Suppressor macrophage (primary cell): ENCODE measurements at regions not wholly inside any gene's neighbourhood (a gene's known extent, or its start where the extent isn't known, plus 50 kb on each side); places are given as distances from the start of the nearest gene placed in this dataset.

Source experiments
- DNase-seq, 4 experiments: peaks; one replicate each; pipeline ENCODE4 v3.0.0-alpha.2; 2020 to 2022

DNA sequence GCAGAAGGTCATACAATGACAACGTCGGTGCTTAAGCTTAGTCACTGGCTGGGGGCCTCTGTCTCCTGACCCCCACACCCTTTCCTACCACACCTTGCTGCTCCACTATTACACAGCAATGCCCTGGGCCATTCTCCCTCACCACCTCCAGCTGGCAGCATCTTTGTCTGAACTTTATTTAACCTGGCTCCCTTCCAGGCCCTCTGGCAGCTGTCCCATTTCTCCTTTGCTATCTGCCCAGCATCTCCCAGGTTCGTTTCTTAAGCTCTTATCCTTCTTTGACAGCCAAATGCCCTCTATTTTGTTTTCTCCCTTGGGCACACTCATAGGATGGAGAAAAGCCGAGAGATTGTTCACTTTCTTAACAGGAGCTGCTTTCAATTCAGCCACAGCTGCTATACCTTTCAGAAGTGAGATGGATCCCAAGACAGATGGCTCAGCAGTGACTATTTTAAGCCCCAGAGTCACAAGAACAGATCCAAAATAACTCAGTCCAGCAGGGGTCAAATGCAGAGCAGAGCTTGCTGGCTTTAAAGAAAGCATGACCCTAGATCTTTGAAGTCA is 1277.1 kb upstream of the AUTS2 start:
- DNase-seq: no peak

DNA sequence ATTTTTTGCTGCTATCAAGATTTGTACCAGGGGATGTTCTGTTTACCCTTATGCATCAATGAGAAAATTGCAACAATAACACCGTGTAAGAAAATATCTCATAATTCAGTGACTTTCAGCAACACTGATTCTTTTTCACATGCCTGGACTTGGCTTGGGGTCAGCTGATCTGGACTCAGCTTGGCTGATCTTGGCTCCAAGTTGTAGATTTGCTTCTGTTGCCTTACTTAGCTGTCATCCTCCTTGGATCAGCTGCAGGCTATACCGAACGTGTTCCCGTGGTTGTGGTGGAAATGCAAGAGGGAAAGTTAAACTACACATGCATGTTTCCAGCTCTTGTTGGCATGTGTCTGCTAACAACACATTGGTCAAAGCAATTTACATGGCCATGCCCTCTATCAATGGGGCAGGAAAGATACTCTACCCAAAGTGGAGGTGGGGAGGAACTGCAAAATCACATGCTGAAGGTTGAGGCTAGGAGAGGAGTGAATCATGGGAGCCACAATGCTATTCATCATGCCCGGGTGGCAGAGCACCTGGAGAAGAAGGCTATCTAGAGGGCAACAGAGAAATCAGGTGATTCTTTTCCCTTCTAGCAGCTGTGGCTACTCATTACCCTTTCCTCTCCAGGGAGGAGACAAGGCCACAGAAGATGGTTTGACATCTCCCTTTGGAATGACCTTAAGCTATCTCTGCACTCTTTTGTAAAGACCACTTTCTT is 1276.3 kb upstream of the AUTS2 start:
- DNase-seq: no peak

DNA sequence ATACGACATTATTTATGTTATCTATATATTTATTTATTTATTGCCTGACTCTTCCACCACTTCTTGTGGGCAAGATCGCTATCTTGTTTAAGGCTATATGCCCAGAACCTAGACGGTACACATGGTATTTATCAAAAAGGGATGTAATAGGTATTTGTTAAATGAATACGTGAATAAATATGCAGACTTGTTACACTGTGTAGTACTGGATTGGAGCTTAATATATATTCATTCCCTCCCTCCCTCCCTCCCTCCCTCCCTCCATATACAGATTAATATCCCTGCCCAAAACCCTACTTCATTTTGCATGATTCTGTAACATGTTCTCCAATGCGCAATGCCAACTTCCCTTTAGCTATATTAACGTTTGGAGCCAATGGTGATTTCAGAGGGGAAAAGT is 1273.7 kb upstream of the AUTS2 start:
- no peak for DNase-seq

- no peak for DNase-seq
Measured at GRCh38 chr7:68334216-68334615, 1264.1 kb upstream of the AUTS2 start.

DNA sequence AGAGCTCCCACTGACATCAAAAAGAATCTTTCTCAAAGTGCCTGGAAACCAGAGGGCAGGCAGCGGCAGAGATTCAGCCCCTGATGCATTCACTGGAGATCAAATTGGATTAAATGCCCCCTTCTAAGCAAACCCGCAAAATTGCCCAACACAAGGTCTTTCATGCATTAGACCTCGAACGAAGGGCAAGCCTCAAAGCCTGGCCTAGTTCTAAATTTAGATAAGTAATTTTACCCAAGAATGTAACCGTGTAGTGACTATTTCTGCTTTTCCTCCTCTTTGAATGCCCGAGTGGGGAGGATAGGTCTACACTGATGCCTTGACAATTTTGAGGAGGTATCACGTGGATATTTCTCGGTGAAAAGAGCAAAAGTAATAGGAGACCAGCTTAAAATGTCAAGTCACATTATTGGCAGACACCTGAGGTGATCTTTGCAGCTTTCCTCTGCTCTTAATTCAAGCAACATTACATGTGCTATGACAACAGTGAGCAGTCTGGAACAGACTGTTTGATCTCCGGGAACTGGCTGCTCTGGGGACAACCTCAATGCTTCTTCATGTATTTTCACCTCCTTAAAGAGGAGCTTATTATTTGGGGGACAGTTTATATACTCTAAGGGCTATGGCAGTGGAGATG is 1263.5 kb upstream of the AUTS2 start:
- DNase-seq: no peak

DNA sequence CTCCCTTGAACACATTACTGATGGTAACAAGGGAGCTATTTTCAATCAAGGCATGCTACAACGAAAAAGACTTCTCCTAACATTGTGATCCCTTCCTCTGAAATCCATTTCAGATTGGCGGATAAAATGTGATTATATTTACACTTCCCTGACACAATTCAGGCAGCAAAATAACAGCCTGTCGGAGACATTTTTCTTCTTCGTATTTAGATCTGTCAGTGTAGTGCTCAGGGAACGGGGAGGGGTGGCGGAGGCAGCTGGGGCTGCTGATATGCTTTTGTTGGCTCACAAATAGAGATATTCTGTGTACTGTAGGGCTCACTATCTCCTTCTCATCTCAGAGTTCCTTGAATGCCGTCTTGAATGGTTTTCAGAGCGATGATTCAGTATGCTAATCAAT is 1261.7 kb upstream of the AUTS2 start:
- DNase-seq: no peak

DNA sequence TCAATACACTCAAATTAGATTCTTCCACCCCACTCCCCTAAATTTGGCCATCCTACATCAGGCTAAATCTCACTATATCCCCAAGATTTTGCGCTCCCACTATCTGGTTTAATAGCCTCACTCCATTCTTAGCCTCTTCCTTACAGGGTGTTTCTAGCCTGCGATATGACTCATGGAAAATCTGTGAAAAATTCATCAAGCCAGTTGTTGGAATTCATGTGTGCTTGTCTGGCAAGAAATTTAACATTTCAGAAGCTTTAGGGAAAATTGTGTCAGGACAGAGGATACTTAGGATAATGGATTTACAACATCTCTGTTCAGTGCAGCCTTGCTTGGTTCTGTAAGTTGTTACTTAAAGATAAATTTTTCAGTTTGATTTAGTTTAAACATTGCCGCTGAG is 1249.9 kb upstream of the AUTS2 start:
- DNase-seq: no peak

DNA sequence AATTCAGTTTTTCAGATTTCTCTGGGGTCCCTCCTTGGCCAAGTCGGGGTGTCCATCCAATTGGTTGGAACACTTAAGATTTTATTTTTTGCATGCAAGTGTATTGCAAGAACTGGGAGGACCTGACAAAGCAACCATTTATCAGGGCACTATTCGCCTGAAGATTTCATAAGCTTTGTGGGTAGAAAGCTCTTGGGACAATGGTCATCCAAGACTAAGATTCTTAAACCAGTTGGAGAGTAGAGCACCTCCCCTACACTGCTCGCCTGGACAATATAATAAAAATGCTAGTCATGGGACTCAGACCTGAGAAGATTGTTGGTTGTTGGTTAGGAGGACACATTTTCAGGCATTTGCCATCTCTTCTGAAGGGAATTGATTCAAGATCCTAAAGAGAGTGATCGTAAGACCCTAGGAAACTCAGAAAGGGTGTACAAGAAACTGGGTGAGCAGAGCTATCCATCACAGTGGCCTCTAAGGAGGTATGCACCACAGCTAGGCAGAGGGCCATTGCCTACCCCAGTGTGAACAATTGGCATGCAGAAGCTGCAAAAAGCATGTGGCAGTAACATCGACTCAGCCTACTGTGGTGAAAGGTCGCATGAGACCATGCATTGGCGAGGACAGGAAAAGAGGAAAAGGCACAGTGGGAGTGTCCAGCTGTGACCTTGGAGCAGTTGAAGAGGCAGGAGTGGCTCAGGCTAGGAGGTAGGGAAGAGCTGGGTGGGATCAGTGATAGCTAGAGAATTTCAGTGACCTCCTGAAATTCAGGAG is 1235.3 kb upstream of the AUTS2 start:
- no peak for DNase-seq

GRCh38 chr7:68364886-68365625 is 1233.2 kb upstream of the AUTS2 start:
- no peak for DNase-seq

DNA sequence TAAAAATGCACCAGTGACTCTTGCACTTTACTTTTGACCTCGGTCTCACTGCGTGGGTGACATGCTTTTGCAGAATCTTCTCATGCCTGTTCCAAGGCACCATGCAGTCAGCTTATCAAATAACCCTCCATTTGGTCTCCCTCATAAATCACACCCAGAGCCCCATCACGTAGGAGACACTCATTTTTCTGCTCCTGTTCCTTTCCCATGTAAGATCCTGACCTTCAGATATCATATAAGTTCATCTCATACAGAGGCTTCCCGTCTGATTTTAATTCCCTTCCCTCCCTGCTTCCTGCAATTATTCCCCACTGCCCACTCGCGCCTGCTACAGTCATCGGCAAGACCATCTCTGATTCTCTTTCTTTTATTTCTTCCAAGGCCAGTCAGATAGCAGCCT is 1226.3 kb upstream of the AUTS2 start:
- no peak for DNase-seq

GRCh38 chr7:68376131-68376661 is 1222.1 kb upstream of the AUTS2 start:
- no peak for DNase-seq

DNA sequence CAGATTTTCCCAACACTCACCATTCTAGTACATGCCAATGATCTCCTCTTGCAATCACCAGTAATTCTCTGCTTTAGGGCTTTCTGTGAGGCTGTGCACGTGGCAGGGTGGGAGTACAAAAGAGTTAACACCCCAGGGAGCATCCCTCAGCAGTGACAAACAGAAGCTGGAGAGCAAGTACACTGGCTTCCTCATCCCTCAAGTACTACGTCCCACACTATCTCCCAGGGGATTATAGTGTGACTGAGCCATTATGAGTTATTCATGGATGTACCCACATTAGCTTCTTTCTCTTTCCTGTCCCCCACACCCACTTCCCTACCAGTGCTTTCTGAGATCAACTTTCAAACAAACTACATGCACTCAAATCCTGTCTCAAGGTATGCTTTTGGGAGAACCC is 1216.5 kb upstream of the AUTS2 start:
- no peak for DNase-seq

DNA sequence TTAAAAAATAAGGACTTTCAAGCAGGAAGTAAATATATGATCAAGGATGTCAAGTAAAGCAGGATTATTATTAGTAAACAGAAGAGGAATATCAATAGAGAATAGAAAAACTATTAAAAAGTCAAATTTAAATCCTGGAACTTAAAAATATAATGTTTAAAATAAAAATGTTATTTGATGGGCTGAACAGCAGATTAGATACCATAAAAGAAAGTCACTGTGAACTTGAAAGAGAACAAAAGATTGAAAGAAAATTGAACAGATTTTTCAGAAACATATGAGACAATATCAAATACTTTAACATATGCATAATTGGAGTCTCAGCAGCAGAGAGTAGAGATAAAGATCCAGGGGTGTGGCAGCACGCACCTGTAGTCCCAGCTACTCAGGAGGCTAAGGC is 1213.7 kb upstream of the AUTS2 start:
- DNase-seq: no peak

- no peak for DNase-seq
Measured at GRCh38 chr7:68393051-68393450, 1205.2 kb upstream of the AUTS2 start.

DNA sequence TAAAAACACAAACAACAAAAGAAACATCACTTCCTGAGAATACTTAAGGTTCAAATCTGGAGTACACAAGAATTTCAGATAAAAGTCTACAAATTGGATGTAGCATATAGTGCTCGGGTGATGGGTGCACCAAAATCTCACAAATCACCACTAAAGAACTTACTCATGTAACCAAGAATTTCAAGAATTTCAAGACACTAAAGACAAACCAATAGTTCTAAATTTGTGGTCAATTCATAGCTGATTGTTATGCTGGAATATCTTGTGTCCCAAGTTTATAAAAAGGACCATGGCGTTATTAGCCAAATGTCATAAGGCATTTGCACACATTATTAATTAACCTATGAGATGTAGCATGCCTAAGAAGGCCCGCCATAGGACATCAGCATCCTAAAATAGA is 1204.1 kb upstream of the AUTS2 start:
- DNase-seq: no peak

DNA sequence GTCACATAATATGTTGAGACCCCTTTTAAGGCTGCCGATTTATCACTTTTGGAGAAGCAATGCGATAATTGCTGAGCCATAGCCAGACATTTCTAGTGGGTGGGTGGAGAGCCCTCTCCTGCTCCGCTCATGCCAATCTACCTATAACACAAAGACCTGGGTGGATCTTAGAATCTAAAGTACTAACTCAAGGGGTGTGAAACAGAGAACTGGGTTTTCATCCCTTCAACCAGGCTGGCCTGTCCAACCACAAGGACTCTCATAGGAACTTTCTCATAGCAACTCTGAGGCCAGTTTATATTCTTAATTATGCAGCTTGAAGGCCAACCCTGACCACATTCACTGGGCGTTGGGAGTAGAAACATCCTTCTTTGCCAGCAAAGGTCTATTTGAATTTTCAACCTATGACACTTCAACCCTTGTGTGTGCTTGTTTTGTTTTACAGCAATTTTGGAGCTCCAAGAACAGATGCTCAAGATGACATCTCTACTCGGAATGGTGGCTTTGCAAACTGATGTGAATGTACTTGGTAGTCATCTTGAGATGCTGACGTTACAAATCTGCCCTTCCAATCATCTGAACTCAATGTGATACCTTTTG is 1198.2 kb upstream of the AUTS2 start:
- no peak for DNase-seq

DNA sequence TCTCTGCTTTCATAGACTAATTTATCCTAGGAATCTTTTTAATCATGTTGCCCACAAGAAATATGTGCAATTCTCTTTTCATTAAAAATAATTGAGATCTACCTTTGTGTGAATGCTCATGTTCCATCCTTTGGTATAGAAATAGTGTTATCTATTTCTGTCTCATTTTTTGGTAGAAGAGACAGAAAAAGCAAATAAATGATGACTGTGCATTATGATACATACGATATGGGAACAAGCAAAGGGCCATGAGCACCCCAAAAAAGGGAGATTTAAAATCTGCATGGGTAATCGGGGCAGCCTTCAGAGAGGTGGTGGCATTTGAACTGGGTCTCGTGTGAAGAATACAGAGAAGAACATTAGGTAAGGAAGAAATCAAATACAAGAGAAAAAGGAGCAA is 1197.5 kb upstream of the AUTS2 start:
- no peak for DNase-seq

DNA sequence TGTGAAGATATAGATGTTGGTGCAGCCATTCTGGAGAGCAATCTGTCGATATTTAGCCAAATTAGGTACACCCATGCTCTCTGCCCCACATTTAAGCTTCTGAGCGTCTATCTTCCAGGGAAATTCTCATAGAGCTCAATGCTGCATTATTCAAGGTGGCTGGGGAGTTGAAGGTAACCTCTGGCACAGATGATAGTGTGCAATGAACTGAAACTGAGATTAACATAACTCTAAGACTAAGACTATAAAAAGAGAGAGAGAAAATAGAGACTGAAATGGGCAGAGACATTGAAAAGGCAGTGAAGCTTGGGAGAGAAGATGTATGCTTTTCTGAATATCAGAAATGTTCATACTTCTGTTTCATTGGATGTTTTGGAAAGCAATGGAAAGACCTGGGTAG is 1197.0 kb upstream of the AUTS2 start:
- DNase-seq: no peak

DNA sequence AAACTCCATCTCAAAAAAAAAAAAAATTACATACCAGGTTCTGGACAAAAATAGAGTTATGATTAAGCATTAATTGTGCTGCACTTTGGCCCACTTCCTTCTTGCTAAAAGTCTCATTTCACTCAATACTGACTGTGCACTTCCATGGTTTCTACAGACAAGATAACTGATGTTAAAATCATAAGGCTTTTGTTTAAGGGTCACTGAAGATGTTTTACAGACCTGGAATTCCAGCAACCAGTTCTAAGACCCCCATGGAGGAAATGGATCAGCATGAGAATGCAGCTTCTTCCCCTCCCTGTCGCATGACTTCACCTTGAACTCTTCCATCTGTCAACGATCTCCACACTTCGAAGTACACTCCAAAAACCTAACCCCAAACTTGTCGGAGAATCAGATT is 1191.8 kb upstream of the AUTS2 start:
- DNase-seq: no peak

DNA sequence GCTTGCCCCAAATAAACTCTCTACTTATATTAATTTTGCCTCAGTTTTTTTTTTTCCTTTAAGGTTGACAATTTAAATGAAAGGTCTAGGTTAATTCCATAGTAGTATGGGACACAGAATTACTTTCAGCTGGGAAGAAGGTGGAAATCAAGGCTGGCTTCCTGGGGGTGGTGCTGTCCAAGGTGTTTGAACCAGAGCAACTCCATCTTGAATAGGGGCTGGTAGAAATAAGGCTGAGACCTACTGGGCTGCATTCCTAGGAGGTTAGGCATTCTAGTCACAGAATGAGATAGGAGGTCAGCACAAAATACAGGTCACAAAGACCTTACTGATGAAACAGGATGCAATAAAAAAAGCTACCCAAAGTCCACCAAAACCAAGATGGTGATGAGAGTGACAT is 1190.8 kb upstream of the AUTS2 start:
- DNase-seq: no peak

DNA sequence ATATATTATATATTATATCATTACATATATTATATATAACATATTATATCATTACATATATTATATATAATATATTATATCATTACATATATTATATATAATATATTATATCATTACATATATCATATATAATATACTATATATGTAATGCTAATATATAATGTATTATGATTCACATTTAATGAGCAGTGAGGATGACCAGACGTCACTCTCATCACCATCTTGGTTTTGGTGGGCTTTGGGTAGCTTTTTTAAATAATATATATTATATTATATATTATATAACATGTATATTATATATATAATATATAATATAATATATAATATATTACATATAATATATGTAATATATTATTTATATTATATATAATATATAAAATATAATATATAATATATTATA is 1189.4 kb upstream of the AUTS2 start:
- DNase-seq: no peak

DNA sequence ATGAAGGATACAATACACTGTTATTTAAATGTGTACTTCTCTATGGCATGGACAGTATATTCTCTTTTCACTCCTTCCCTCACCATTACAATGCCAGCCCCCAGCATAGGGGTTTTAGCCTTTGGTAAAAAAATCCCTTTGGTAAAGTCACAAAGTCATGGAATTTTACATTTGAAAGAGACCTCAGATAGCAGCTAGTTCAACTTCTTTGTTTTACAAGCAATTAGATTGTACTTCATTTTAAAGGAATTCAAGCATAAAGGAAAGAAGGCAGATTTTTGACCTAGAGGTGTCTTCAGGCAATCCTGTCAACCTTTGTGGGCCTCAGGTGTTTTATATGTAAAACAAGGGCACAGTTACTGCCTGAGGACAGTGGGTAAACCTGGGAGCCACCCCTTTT is 1188.4 kb upstream of the AUTS2 start:
- DNase-seq: no peak
